ENCODE measurements at regions not wholly inside any gene's neighbourhood (a gene's known extent, or its start where the extent isn't known, plus 50 kb on each side); places are given as distances from the start of the nearest gene placed in this dataset.
"Not testable (repeated sequence)": the region's sequence is repeated elsewhere in the genome, so short reads cannot be mapped to it uniquely, and the experiment has no call there.

- no peak for ATAC-seq (ENCODE audit: low FRiP score)
- no peak for TF ChIP-seq CTCF (IDR thresholded peaks at IDR 0.05)
- DNase-seq (ENCODE audit: low spot score) = no peak
Measured at GRCh38 chr13:38099751-38100150, 230.2 kb upstream of the TRPC4 start.

- no peak for ATAC-seq (ENCODE audit: low FRiP score)
- TF ChIP-seq CTCF (IDR thresholded peaks at IDR 0.05) = no peak
- DNase-seq (ENCODE audit: low spot score) = no peak
Measured at GRCh38 chr13:38093425-38093824, 223.9 kb upstream of the TRPC4 start.

GRCh38 chr13:38090913-38091312 is 221.3 kb upstream of the TRPC4 start:
- TF ChIP-seq CTCF (IDR thresholded peaks at IDR 0.05) = no peak
- DNase-seq (ENCODE audit: low spot score) (no peak), ATAC-seq (ENCODE audit: low FRiP score) (no peak)

GRCh38 chr13:38086721-38087120 is 217.1 kb upstream of the TRPC4 start:
- no peak for TF ChIP-seq CTCF (IDR thresholded peaks at IDR 0.05)
- DNase-seq (ENCODE audit: low spot score) = no peak
- ATAC-seq (ENCODE audit: low FRiP score) = no peak

- no peak for ATAC-seq (ENCODE audit: low FRiP score)
- TF ChIP-seq CTCF (IDR thresholded peaks at IDR 0.05) = no peak
- no peak for DNase-seq (ENCODE audit: low spot score)
Measured at GRCh38 chr13:38086013-38086412, 216.4 kb upstream of the TRPC4 start.

GRCh38 chr13:38073931-38074330 is 204.4 kb upstream of the TRPC4 start:
- no peak for DNase-seq (ENCODE audit: low spot score)
- no peak for TF ChIP-seq CTCF (IDR thresholded peaks at IDR 0.05)
- ATAC-seq (ENCODE audit: low FRiP score) = no peak

GRCh38 chr13:38072696-38073095 is 203.1 kb upstream of the TRPC4 start:
- no peak for ATAC-seq (ENCODE audit: low FRiP score)
- no peak for TF ChIP-seq CTCF (IDR thresholded peaks at IDR 0.05)
- DNase-seq (ENCODE audit: low spot score) = no peak

GRCh38 chr13:38071340-38071739 is 201.8 kb upstream of the TRPC4 start:
- not testable (repeated sequence) for DNase-seq (ENCODE audit: low spot score); ATAC-seq (ENCODE audit: low FRiP score)
